ENCODE measurements at regions not wholly inside any gene's neighbourhood (a gene's known extent, or its start where the extent isn't known, plus 50 kb on each side); places are given as distances from the start of the nearest gene placed in this dataset.

DNA sequence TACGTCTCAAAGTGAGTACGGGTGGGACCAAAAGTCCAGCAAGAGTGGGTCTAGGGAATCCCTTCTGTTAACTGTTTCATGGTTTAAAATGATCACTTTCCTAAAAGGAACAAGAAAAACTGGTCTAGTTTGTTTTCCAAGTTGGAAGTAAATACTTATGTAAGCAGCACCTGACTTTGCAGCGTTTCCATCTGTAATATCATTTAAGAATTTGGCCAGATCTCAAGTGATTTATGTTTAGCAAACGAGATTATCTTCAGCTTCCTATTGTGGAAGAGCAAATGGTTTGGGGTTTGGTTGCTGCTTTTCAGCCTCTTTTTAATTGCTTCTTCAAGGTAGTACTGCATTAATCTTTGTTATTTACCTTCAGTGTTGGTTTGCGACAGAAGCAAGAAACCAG, 50.4 kb downstream of the FHIP1A start:
- 34% methylated on average over 5 of the region's 5 CpGs for WGBS (ENCODE audit: low lambda C conversion rate, missing lambda C conversion rate)
- Histone ChIP-seq H3K4me1 (ENCODE audit: insufficient read depth) (no peaks in the 10 kb centered on the region), H3K9me3 (ENCODE audit: low read depth) (no peaks in the 10 kb centered on the region), H3K9me2 (replicated peaks; ENCODE audit: insufficient read depth) (no peaks in the 10 kb centered on the region), H4K20me1 (ENCODE audit: insufficient read depth, poor library complexity, severe bottlenecking) (no peaks in the 10 kb centered on the region), H3K27ac (no peak overlapping the region), H3K4me3 (no peak overlapping the region), H3K4me2 (peak overlapping the region; percentile 56), H3K27me3 (no peaks in the 10 kb centered on the region), H3K36me3 (replicated peaks; ENCODE audit: insufficient read depth, low read depth) (no peaks in the 10 kb centered on the region), H2AFZ (no peak overlapping the region), H3K79me2 (peaks cover 3% of the 10 kb centered on the region)
- TF ChIP-seq CTCF (IDR thresholded peaks at IDR 0.05; ENCODE audit: poor library complexity) (no peak), EZH2 (IDR thresholded peaks at IDR 0.05; ENCODE audit: borderline replicate concordance) (no peak), EZH2phosphoT487 (IDR thresholded peaks at IDR 0.05; ENCODE audit: low read depth, severe bottlenecking, unreplicated experiment) (no peak)
- no peak for DNase-seq (ENCODE audit: low spot score)

DNA sequence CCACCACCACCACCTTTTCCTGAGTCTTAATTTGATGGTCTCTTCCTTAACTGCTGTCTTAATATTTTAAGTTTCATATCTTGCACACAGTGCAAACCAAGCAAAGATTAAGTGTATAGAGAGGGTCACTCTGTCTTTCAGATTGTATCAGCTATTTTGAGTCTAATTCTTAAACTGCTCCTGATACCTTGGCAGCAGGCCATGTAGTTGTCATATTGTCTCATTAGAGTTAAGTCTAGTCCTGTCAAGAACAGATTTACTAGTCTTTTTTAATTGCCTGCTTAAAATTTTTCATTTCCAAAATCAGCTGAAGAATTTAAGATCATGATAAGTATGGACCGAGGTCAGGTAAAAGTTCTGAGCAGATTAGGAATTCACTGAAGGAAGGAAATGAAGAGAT, 51.5 kb downstream of the FHIP1A start:
- Histone ChIP-seq H3K27me3 (no peaks in the 10 kb centered on the region), H3K4me1 (ENCODE audit: insufficient read depth) (no peaks in the 10 kb centered on the region), H3K9me3 (ENCODE audit: low read depth) (no peaks in the 10 kb centered on the region), H3K9me2 (replicated peaks; ENCODE audit: insufficient read depth) (no peaks in the 10 kb centered on the region), H3K27ac (no peak overlapping the region), H4K20me1 (ENCODE audit: insufficient read depth, poor library complexity, severe bottlenecking) (no peaks in the 10 kb centered on the region), H3K79me2 (peaks cover 3% of the 10 kb centered on the region), H3K36me3 (replicated peaks; ENCODE audit: insufficient read depth, low read depth) (no peaks in the 10 kb centered on the region), H3K4me2 (no peak overlapping the region), H2AFZ (no peak overlapping the region), H3K4me3 (no peak overlapping the region)
- TF ChIP-seq EZH2 (IDR thresholded peaks at IDR 0.05; ENCODE audit: borderline replicate concordance), result no peak
- TF ChIP-seq EZH2phosphoT487 (IDR thresholded peaks at IDR 0.05; ENCODE audit: low read depth, severe bottlenecking, unreplicated experiment), result no peak
- no peak for TF ChIP-seq CTCF (IDR thresholded peaks at IDR 0.05; ENCODE audit: poor library complexity)
- DNase-seq (ENCODE audit: low spot score), result no peak
- 65% methylated on average over 1 of the region's 1 CpG for WGBS (ENCODE audit: low lambda C conversion rate, missing lambda C conversion rate)

- Histone ChIP-seq H3K4me1 (ENCODE audit: insufficient read depth) (no peaks in the 10 kb centered on the region), H3K9me2 (replicated peaks; ENCODE audit: insufficient read depth) (no peaks in the 10 kb centered on the region), H3K27ac (no peak overlapping the region), H3K4me2 (no peak overlapping the region), H3K27me3 (no peaks in the 10 kb centered on the region), H3K4me3 (no peak overlapping the region), H3K9me3 (ENCODE audit: low read depth) (no peaks in the 10 kb centered on the region), H2AFZ (no peak overlapping the region), H4K20me1 (ENCODE audit: insufficient read depth, poor library complexity, severe bottlenecking) (no peaks in the 10 kb centered on the region), H3K79me2 (peaks cover 3% of the 10 kb centered on the region), H3K36me3 (replicated peaks; ENCODE audit: insufficient read depth, low read depth) (no peaks in the 10 kb centered on the region)
- WGBS (ENCODE audit: low lambda C conversion rate, missing lambda C conversion rate), result 91% methylated on average over 1 of the region's 1 CpG
- TF ChIP-seq CTCF (IDR thresholded peaks at IDR 0.05; ENCODE audit: poor library complexity), result no peak
- no peak for TF ChIP-seq EZH2phosphoT487 (IDR thresholded peaks at IDR 0.05; ENCODE audit: low read depth, severe bottlenecking, unreplicated experiment)
- no peak for TF ChIP-seq EZH2 (IDR thresholded peaks at IDR 0.05; ENCODE audit: borderline replicate concordance)
- no peak for DNase-seq (ENCODE audit: low spot score)
These were observed 53.6 kb downstream of the FHIP1A start for GRCh38 chr4:151462554-151462953.
